OCI-LY7 (cell line): ENCODE measurements at regions not wholly inside any gene's neighbourhood (a gene's known extent, or its start where the extent isn't known, plus 50 kb on each side); places are given as distances from the start of the nearest gene placed in this dataset.

Experiments
- EZH2phosphoT487 ChIP-seq: fragments of 200-600 bp; sonication (generic); IDR thresholded peaks from 2 replicates; pipeline ENCODE4 v1.6.1; 2018; ENCODE audit warnings: low read depth, borderline replicate concordance, mild to moderate bottlenecking, mixed run types, antibody characterized with exemption, low read length, moderate library complexity, mixed read lengths
- TF ChIP-seq, protein P1 (sequence below): fragments of 200-600 bp; sonication (generic); conservative IDR thresholded peaks from 2 replicates; pipeline ENCODE4 v1.5.1; 2014; ENCODE audit warnings: mild to moderate bottlenecking, antibody characterized with exemption, low read length, moderate library complexity, mixed read lengths

DNA sequence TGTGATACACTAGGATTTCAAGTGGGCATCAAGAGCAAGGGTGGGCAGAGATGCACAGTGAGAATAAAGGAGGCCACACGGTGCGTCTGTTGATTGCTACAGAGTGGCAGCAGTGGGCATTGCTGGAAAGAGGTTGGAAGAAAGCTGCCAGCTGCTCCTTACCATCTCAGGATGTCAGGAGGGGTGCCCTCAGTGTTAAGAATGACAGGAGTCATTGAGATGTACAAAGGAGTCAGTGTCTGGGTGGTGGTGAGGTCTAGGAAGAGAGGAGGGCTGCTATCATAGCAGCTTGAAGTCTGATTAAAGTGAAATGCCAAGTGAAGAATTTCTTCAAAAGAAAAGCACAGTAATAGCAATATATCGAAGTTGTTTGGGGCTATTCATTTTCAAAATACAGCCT is 992.7 kb downstream of the TTLL7 start:
- no peak for TF ChIP-seq EZH2phosphoT487
- TF ChIP-seq, protein P1, sequence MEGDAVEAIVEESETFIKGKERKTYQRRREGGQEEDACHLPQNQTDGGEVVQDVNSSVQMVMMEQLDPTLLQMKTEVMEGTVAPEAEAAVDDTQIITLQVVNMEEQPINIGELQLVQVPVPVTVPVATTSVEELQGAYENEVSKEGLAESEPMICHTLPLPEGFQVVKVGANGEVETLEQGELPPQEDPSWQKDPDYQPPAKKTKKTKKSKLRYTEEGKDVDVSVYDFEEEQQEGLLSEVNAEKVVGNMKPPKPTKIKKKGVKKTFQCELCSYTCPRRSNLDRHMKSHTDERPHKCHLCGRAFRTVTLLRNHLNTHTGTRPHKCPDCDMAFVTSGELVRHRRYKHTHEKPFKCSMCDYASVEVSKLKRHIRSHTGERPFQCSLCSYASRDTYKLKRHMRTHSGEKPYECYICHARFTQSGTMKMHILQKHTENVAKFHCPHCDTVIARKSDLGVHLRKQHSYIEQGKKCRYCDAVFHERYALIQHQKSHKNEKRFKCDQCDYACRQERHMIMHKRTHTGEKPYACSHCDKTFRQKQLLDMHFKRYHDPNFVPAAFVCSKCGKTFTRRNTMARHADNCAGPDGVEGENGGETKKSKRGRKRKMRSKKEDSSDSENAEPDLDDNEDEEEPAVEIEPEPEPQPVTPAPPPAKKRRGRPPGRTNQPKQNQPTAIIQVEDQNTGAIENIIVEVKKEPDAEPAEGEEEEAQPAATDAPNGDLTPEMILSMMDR: no peak
